ENCODE measurements at regions not wholly inside any gene's neighbourhood (a gene's known extent, or its start where the extent isn't known, plus 50 kb on each side); places are given as distances from the start of the nearest gene placed in this dataset.

DNA sequence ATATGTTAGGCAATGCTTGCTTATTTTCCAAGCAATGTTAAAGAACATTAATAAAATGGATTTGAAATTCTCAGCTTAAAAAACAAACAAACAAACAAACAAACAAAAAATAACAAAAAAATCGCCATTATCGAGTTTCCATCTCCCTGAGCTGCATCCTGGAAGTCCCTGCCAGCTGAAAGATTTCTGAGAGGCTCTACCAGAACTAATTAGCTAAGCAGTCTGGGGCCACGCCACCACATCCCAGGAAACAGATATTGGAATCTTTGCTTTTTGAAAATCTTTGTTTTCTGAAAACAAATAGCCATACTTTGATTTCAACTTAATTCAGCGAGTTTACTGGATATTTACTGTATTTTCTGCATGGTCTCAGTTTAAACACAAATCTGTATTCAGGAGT is 143.6 kb downstream of the LSMEM1 start:
- peaks cover 6% of the 10 kb centered on the region for H3K9me3 Mint-ChIP-seq
- H3K4me3 Mint-ChIP-seq: no peak overlapping the region
- H3K36me3 Mint-ChIP-seq (ENCODE audit: low read depth): no peaks in the 10 kb centered on the region
- H3K27ac Mint-ChIP-seq: no peak overlapping the region
- H3K27me3 Mint-ChIP-seq: peaks cover 15% of the 10 kb centered on the region
- no peaks in the 10 kb centered on the region for H3K4me1 Mint-ChIP-seq
- ATAC-seq (replicated peaks): no peak

- Mint-ChIP-seq H3K27me3 (peaks cover 4% of the 10 kb centered on the region), H3K9me3 (peaks cover 6% of the 10 kb centered on the region), H3K4me1 (no peaks in the 10 kb centered on the region), H3K36me3 (ENCODE audit: low read depth) (no peaks in the 10 kb centered on the region), H3K4me3 (no peak overlapping the region), H3K27ac (no peak overlapping the region)
- no peak for ATAC-seq (replicated peaks)
Measured at GRCh38 chr7:112630565-112630964, 149.8 kb downstream of the LSMEM1 start.

DNA sequence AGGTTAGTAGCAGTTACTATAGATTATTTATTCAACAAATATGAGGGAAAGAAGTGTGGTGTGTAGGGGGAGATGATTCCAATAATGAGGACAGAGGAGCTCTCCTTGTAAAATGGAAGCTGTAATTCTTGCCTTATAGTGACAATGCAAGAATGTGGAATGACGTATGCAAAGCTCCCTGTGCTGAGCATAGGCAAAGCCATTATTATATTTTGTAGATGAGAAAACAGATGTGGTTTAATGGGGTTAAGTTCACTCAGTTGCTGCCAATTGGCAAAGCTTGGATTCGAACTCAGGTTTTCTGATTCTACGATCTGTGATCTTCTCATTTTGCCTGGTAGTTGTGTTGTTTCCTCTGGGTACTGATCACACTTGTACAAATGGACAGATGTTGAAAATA is 153.3 kb downstream of the LSMEM1 start:
- Mint-ChIP-seq H3K4me1 (no peaks in the 10 kb centered on the region), H3K27me3 (no peaks in the 10 kb centered on the region), H3K27ac (no peak overlapping the region), H3K9me3 (no peaks in the 10 kb centered on the region), H3K36me3 (ENCODE audit: low read depth) (no peaks in the 10 kb centered on the region), H3K4me3 (no peak overlapping the region)
- no peak for ATAC-seq (replicated peaks)

DNA sequence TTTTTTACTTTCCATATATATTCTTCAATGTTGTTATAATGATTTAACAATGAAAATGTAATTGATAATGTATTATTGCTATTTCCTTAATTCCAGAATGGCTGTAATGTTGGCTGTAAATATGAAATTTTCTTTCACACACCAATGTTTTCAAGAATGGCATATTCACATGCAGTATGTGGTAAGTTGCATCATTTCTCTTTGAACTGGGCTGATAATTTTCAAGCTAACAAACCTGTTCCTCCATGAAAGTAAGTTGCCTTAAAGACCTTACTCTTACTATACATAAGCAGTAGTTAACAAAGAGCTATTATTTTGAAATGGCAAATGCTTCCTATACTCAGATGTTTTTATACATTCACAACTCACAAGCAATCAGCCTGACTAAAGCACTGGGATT is 154.5 kb downstream of the TMEM168 start:
- no peak overlapping the region for H3K27ac Mint-ChIP-seq
- H3K9me3 Mint-ChIP-seq: no peaks in the 10 kb centered on the region
- no peaks in the 10 kb centered on the region for H3K27me3 Mint-ChIP-seq
- no peaks in the 10 kb centered on the region for H3K36me3 Mint-ChIP-seq (ENCODE audit: low read depth)
- H3K4me3 Mint-ChIP-seq: no peak overlapping the region
- ATAC-seq (replicated peaks): no peak
- no peaks in the 10 kb centered on the region for H3K4me1 Mint-ChIP-seq

DNA sequence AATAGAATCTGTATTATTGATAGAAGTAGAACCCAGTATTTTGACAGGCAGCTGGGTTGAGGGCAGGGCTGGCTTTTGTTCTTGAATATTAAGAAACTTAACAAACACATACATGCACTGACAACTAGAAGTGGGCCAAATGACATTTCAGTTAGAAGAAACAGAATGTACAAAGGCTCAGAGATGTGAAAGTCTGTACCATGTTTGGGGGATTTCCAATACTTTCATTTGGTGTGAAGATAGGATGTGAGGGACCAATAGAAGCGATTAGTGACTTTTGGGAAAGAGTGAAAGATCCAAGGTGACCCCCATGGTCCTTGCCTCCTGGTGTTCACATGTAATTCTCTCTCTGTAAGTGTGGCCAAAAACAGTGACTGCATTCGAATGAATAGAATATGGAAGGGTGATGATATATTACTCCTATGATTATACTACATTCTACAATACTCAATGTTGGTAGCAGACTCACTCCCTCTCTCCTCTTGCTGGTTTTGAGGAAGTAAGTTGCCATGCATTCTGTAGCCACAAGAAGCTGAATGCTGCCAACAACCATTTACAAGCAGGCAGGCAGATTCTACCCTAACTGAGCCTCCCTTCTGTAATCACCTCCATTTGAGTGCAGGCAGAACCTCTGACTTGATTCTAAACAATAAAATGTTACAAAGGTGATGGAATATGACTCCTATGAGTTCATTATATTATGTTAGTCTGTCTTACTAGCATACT is 151.4 kb downstream of the TMEM168 start:
- Mint-ChIP-seq H3K4me1 (no peaks in the 10 kb centered on the region), H3K27me3 (no peaks in the 10 kb centered on the region), H3K9me3 (peaks cover under 1% of the 10 kb centered on the region), H3K36me3 (ENCODE audit: low read depth) (no peaks in the 10 kb centered on the region), H3K4me3 (no peak overlapping the region), H3K27ac (no peak overlapping the region)
- no peak for ATAC-seq (replicated peaks)

DNA sequence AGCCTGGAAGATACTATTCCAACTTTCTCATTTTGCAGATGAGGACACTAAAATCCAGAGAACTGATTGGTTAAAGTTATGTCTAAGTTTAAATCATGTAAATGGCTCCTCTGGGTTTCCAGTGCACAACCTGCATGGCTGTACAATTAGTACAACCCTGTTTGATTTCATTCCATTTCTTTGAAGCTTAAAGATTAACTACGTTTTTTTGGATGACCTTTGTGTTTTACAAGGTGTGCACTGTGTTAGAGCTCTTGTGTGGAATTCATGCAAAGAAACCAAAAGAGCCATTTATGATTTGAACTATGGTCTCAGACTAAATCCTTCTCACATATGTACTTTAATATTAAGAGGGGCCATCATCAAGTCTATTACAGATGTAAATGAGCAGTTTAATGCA is 149.5 kb downstream of the TMEM168 start:
- H3K4me3 Mint-ChIP-seq: no peak overlapping the region
- H3K9me3 Mint-ChIP-seq: peaks cover 4% of the 10 kb centered on the region
- no peak for ATAC-seq (replicated peaks)
- H3K4me1 Mint-ChIP-seq: no peaks in the 10 kb centered on the region
- H3K36me3 Mint-ChIP-seq (ENCODE audit: low read depth): no peaks in the 10 kb centered on the region
- H3K27ac Mint-ChIP-seq: no peak overlapping the region
- peaks cover 3% of the 10 kb centered on the region for H3K27me3 Mint-ChIP-seq

- H3K4me1 Mint-ChIP-seq: no peaks in the 10 kb centered on the region
- peaks cover 13% of the 10 kb centered on the region for H3K27me3 Mint-ChIP-seq
- H3K4me3 Mint-ChIP-seq: no peak overlapping the region
Measured at GRCh38 chr7:112646783-112647182, 143.4 kb downstream of the TMEM168 start.

DNA sequence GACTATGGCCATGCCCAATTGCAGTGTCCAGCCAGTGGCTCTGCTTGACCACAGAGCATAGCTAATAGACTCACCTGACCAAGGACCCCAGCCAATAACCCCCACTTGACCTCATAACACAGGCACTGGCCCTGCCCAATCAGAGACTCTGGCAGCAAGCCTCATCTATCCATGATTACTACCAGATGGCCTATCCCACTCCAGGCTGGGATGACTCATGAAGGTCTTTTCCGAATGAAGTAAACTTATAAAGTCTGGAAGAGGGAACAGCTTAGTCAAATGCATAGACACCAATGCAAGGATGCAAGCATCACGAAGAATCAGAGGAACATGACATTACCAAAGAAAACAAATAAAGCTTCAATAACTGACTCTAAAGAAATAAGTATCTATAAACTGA is 141.4 kb downstream of the TMEM168 start:
- no peaks in the 10 kb centered on the region for H3K36me3 Mint-ChIP-seq (ENCODE audit: low read depth)
- peaks cover 13% of the 10 kb centered on the region for H3K27me3 Mint-ChIP-seq
- H3K9me3 Mint-ChIP-seq: peaks cover 19% of the 10 kb centered on the region
- no peak overlapping the region for H3K27ac Mint-ChIP-seq
- no peaks in the 10 kb centered on the region for H3K4me1 Mint-ChIP-seq
- H3K4me3 Mint-ChIP-seq: no peak overlapping the region
- ATAC-seq (replicated peaks): no peak

More at GRCh38 chr7:112646783-112647182, 143.4 kb downstream of the TMEM168 start:
- H3K36me3 Mint-ChIP-seq (ENCODE audit: low read depth): no peaks in the 10 kb centered on the region
- no peak overlapping the region for H3K27ac Mint-ChIP-seq
- no peak for ATAC-seq (replicated peaks)
- H3K9me3 Mint-ChIP-seq: peaks cover 16% of the 10 kb centered on the region

- H3K27me3 Mint-ChIP-seq: peaks cover 13% of the 10 kb centered on the region
- H3K27ac Mint-ChIP-seq: no peak overlapping the region
- H3K4me3 Mint-ChIP-seq: no peak overlapping the region
- peaks cover 15% of the 10 kb centered on the region for H3K9me3 Mint-ChIP-seq
- H3K4me1 Mint-ChIP-seq: no peaks in the 10 kb centered on the region
- no peaks in the 10 kb centered on the region for H3K36me3 Mint-ChIP-seq (ENCODE audit: low read depth)
- ATAC-seq (replicated peaks): no peak
Measured at GRCh38 chr7:112649560-112649959, 140.6 kb downstream of the TMEM168 start.

- H3K4me3 Mint-ChIP-seq: no peak overlapping the region
- H3K27me3 Mint-ChIP-seq: no peaks in the 10 kb centered on the region
- H3K9me3 Mint-ChIP-seq: peaks cover 8% of the 10 kb centered on the region
- H3K36me3 Mint-ChIP-seq (ENCODE audit: low read depth): no peaks in the 10 kb centered on the region
- H3K27ac Mint-ChIP-seq: no peak overlapping the region
- no peak for ATAC-seq (replicated peaks)
- no peaks in the 10 kb centered on the region for H3K4me1 Mint-ChIP-seq
Measured at GRCh38 chr7:112654322-112655216, 135.6 kb downstream of the TMEM168 start.

DNA sequence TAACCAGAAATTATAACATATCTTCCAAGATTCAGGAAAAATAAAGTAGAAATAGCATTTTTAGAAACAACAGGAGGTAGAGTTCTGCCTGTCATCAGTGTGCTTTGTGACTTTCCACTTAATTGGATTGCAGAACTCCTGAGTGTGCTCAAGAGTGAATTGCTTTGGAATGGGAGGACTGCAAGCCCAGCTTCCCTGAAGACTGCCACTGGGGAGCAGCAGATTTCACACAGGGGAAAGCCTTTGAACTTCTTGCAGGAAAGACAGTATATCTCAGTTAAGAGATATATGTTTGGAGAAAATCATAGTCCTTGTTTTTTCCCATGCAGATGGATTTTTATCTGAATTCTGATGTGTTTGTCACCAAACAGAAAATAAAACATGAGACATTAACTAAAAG is 124.5 kb downstream of the TMEM168 start:
- Mint-ChIP-seq H3K9me3 (no peaks in the 10 kb centered on the region), H3K27ac (no peak overlapping the region), H3K27me3 (peaks cover 6% of the 10 kb centered on the region), H3K36me3 (ENCODE audit: low read depth) (no peaks in the 10 kb centered on the region), H3K4me3 (no peak overlapping the region), H3K4me1 (no peaks in the 10 kb centered on the region)
- no peak for ATAC-seq (replicated peaks)

DNA sequence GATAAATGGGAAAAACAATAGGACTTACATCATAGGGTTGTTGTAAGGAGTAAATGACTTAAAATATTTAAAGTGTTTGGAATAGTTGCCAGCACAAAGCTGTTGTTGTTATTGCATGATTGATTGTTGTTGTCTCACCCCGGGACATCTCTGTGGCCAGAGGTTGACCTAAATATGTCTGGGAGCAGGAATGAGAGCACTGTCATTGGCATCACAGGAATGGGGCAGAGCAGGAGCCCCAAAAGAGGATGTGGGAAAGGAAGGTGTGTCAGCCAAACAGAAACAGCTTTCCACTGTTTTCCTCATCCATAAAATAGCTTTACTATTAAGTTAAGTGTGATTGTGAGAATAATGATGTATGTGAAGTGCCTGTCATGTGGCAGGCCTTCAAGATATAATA is 121.6 kb downstream of the TMEM168 start:
- ATAC-seq (replicated peaks): no peak
- Mint-ChIP-seq H3K27me3 (peaks cover 13% of the 10 kb centered on the region), H3K27ac (no peak overlapping the region), H3K4me3 (no peak overlapping the region), H3K9me3 (no peaks in the 10 kb centered on the region), H3K4me1 (no peaks in the 10 kb centered on the region), H3K36me3 (ENCODE audit: low read depth) (no peaks in the 10 kb centered on the region)

- ATAC-seq (replicated peaks): no peak
- no peak overlapping the region for H3K4me3 Mint-ChIP-seq
- no peaks in the 10 kb centered on the region for H3K4me1 Mint-ChIP-seq
- no peak overlapping the region for H3K27ac Mint-ChIP-seq
- no peaks in the 10 kb centered on the region for H3K9me3 Mint-ChIP-seq
- peaks cover 17% of the 10 kb centered on the region for H3K27me3 Mint-ChIP-seq
- H3K36me3 Mint-ChIP-seq (ENCODE audit: low read depth): no peaks in the 10 kb centered on the region
Measured at GRCh38 chr7:112669306-112669705, 120.9 kb downstream of the TMEM168 start.

GRCh38 chr7:112670193-112670592 is 120.0 kb downstream of the TMEM168 start:
- H3K36me3 Mint-ChIP-seq (ENCODE audit: low read depth): no peaks in the 10 kb centered on the region
- no peak overlapping the region for H3K4me3 Mint-ChIP-seq
- no peak for ATAC-seq (replicated peaks)
- H3K27ac Mint-ChIP-seq: no peak overlapping the region
- no peaks in the 10 kb centered on the region for H3K4me1 Mint-ChIP-seq
- no peaks in the 10 kb centered on the region for H3K9me3 Mint-ChIP-seq
- H3K27me3 Mint-ChIP-seq: peaks cover 17% of the 10 kb centered on the region

GRCh38 chr7:112678626-112679025 is 111.6 kb downstream of the TMEM168 start:
- Mint-ChIP-seq H3K27ac (no peak overlapping the region), H3K27me3 (peaks cover 6% of the 10 kb centered on the region), H3K9me3 (peaks cover 3% of the 10 kb centered on the region), H3K4me1 (no peaks in the 10 kb centered on the region), H3K36me3 (ENCODE audit: low read depth) (no peaks in the 10 kb centered on the region), H3K4me3 (no peak overlapping the region)
- no peak for ATAC-seq (replicated peaks)
